Ovary (tissue), 7 donors: ENCODE measurements at regions not wholly inside any gene's neighbourhood (a gene's known extent, or its start where the extent isn't known, plus 50 kb on each side); places are given as distances from the start of the nearest gene placed in this dataset.

Source experiments
- DNase-seq, 5 donors: peaks; one replicate each; pipeline ENCODE4 v3.0.0-alpha.2; 2019 to 2020
- H3K27ac ChIP-seq, 2 donors: fragments of 200-600 bp; one replicate each; pipeline versions ENCODE4 v1.5.1 to v1.8.0; 2019 to 2022
- H3K27me3 ChIP-seq: fragments of 200-600 bp; one replicate; pipeline ENCODE4 v1.8.0; 2022
- H3K36me3 ChIP-seq: fragments of 200-600 bp; sonication (generic); one replicate; pipeline ENCODE4 v1.5.1; 2019
- H3K4me1 ChIP-seq: one replicate; pipeline ENCODE4 v1.8.1; 2013; ENCODE audit warnings: mild to moderate bottlenecking, moderate library complexity; ENCODE audit not compliant: insufficient read depth
- H3K4me3 ChIP-seq: fragments of 200-600 bp; sonication (generic); one replicate; pipeline ENCODE4 v1.5.1; 2017
- H3K9me3 ChIP-seq, 2 donors: fragments of 200-600 bp in 1 of 2; sonication (generic) in 1 of 2; one replicate each; pipeline versions ENCODE4 v1.5.1 to v1.8.1; 2013 to 2019; ENCODE audit warnings: mild to moderate bottlenecking in 1 of 2, moderate library complexity in 1 of 2
- EP300 ChIP-seq: sonication (generic); formaldehyde crosslinking; IDR thresholded peaks from one replicate; pipeline ENCODE4 v1.6.1; 2017; ENCODE audit warnings: antibody characterized with exemption
- POLR2A ChIP-seq: fragments of 450-650 bp; IDR thresholded peaks from one replicate; pipeline ENCODE4 v1.6.1; 2017; ENCODE audit warnings: antibody characterized with exemption, mild to moderate bottlenecking, moderate library complexity
- WGBS, 3 donors: extraction: QIAGEN DNeasy Blood & Tissue Kit in 1 of 3; methylation state at CpG; one replicate each; pipeline versions ENCODE4 v1.1.5 to v1.1.7; 2013 to 2017; 5-methylcytosine and 5-hydroxymethylcytosine counted together
- intact Hi-C, 4 donors: fragments of 100-400 bp; cut with DNase I; formaldehyde crosslinking; loops; one replicate each; pipeline versions ENCODE4 v1.11.0 to v1.15.1; 2022 to 2023
- TF ChIP-seq, protein P1 (sequence below), 3 donors: fragments of 450-650 bp in 2 of 3; fragments of 200-600 bp in 1 of 3; IDR thresholded peaks; one replicate each; pipeline versions ENCODE4 v1.5.1 to v1.8.0; 2016 to 2022; ENCODE audit warnings: antibody characterized with exemption in 3 of 3, mild to moderate bottlenecking in 1 of 3
- donor health status: DM: no; HTN: no; CAD: no; lungs with moderate emphysema.
- donor health status: DM: no; HTN: no; CAD: no.
- donor health status: Bipolar disorder and iron deficiency.
- donor health status: DM: no; HTN: no; CAD: no.
- donor health status: DM: yes; HTN: yes; CAD: no.

GRCh38 chr15:98383571-98383970, 264.8 kb upstream of the IGF1R start:
- 74 to 80% (median 76%) methylated on average over 2 of the region's 2 CpGs for WGBS, 3 donors
- intact Hi-C loops, result no loop called here
- no peaks in the 10 kb centered on the region for H3K9me3 ChIP-seq
- H3K4me3 ChIP-seq, result no peak overlapping the region
- no peaks in the 10 kb centered on the region for H3K36me3 ChIP-seq
- DNase-seq, result no peak
- H3K27ac ChIP-seq, result no peak overlapping the region
- TF ChIP-seq, protein P1, sequence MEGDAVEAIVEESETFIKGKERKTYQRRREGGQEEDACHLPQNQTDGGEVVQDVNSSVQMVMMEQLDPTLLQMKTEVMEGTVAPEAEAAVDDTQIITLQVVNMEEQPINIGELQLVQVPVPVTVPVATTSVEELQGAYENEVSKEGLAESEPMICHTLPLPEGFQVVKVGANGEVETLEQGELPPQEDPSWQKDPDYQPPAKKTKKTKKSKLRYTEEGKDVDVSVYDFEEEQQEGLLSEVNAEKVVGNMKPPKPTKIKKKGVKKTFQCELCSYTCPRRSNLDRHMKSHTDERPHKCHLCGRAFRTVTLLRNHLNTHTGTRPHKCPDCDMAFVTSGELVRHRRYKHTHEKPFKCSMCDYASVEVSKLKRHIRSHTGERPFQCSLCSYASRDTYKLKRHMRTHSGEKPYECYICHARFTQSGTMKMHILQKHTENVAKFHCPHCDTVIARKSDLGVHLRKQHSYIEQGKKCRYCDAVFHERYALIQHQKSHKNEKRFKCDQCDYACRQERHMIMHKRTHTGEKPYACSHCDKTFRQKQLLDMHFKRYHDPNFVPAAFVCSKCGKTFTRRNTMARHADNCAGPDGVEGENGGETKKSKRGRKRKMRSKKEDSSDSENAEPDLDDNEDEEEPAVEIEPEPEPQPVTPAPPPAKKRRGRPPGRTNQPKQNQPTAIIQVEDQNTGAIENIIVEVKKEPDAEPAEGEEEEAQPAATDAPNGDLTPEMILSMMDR (IDR thresholded peaks at IDR 0.05), result no peak
- TF ChIP-seq EP300 (no peak), POLR2A (no peak)
- H3K4me1 ChIP-seq, result no peaks in the 10 kb centered on the region
- no peaks in the 10 kb centered on the region for H3K27me3 ChIP-seq

DNA sequence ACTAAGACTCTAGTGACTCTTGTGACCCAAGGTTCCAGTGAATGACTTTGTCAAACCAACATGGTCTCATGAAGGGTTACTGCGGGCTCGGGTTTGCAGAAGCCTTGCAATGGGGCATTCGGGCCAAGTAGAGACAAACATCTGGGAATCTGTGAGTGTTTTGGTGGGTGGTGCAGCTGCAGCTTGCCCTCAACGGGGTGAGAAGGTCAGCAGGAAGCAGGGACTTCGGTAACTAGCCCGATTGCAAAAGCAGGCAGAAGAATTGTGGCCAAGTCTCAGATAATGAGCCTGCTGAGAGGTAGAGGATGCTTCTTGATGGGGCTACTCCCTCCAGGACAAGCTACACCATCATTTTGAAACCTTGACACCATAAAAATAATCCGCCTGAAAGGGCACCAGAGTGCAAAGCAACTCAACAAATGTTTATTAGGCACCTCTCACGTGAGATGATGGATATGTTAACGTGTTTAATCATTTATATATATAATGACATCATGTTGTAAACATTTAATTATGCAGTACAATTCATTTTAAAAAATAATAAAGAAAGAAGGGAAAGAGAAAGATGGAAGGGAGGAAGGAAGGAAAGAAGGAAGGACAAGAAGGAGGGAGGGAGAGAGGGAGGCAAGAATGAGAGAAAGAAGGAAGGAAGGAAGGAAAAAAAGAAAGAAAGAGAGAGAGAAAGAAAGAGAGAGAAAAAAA, 263.9 kb upstream of the IGF1R start:
- no peaks in the 10 kb centered on the region for H3K27me3 ChIP-seq
- no peaks in the 10 kb centered on the region for H3K4me1 ChIP-seq
- 44 to 64% (median 51%) methylated on average over 9 of the region's 9 CpGs for WGBS, 3 donors
- DNase-seq, result no peak
- TF ChIP-seq, protein P1 (IDR thresholded peaks at IDR 0.05), result no peak
- TF ChIP-seq EP300 (no peak), POLR2A (no peak)
- no peak overlapping the region for H3K4me3 ChIP-seq
- intact Hi-C loops, result no loop called here
- H3K27ac ChIP-seq, result no peak overlapping the region
- H3K9me3 ChIP-seq, result no peaks in the 10 kb centered on the region
- no peaks in the 10 kb centered on the region for H3K36me3 ChIP-seq

DNA sequence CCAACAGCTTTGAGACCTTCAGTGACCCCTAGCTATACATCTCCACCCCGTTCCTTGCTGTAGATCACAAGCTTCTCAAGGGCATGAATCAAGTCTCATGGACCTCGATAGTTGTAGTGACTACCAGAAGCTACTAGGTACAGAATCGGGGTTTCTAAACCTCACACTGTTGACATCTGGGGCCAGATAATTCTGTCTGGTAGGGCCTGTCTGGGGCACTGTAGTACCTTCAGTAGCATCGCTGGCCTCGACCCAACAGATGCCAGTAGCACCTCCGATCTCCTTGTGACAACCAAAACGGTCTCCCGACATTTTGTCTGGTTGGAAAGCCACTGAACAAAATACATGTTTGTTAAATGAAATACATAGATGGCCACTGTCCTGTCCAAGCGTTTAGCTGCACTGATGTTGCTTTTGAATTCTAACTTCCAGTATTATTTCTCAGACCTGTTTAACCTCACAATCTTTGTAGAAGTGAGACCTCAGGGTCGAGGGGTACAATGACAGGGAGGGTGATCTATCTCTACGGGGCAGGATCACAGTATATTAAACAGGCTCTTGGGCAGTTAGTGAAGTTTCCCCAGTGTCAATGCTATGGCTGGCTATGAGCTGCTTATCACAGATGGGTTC, 262.5 kb upstream of the IGF1R start:
- H3K27me3 ChIP-seq, result no peaks in the 10 kb centered on the region
- no peak for TF ChIP-seq EP300
- TF ChIP-seq, protein P1 (IDR thresholded peaks at IDR 0.05), result no peak
- no peak for TF ChIP-seq POLR2A
- intact Hi-C loops, result no loop called here
- no peaks in the 10 kb centered on the region for H3K4me1 ChIP-seq
- 81 to 84% (median 83%) methylated on average over 11 of the region's 11 CpGs for WGBS, 3 donors
- no peak overlapping the region for H3K4me3 ChIP-seq
- no peak for DNase-seq
- H3K36me3 ChIP-seq, result no peaks in the 10 kb centered on the region
- H3K9me3 ChIP-seq, result no peaks in the 10 kb centered on the region
- H3K27ac ChIP-seq, result no peak overlapping the region

GRCh38 chr15:98386561-98386960, 261.8 kb upstream of the IGF1R start:
- no peak overlapping the region for H3K27ac ChIP-seq
- H3K9me3 ChIP-seq, result no peaks in the 10 kb centered on the region
- H3K36me3 ChIP-seq, result no peaks in the 10 kb centered on the region
- WGBS, 3 donors, result 32 to 52% (median 35%) methylated on average over 8 of the region's 8 CpGs
- H3K4me1 ChIP-seq, result no peaks in the 10 kb centered on the region
- no peak overlapping the region for H3K4me3 ChIP-seq
- TF ChIP-seq EP300 (no peak), POLR2A (no peak)
- TF ChIP-seq, protein P1 (IDR thresholded peaks at IDR 0.05), result no peak
- DNase-seq, result no peak
- H3K27me3 ChIP-seq, result no peaks in the 10 kb centered on the region
- intact Hi-C loops, result no loop called here
